HepG2 (cell line): ENCODE measurements at regions not wholly inside any gene's neighbourhood (a gene's known extent, or its start where the extent isn't known, plus 50 kb on each side); places are given as distances from the start of the nearest gene placed in this dataset.

Source experiments
- ATAC-seq: fragments of 200-7000 bp; cut with Tn5 transposase; 3 replicates; pipeline ENCODE4 v1.9.1; 2020; ENCODE audit warnings: mild to moderate bottlenecking, moderate library complexity
- BruUV-seq: library from RNA; stranded (reverse); fragments of 400-500 nt; replicated peaks from 2 replicates; lab custom pipeline; 2021; lab: Mats Ljungman, UMichigan
- CTCF ChIA-PET: fragments of 300-600 bp; formaldehyde crosslinking; extraction: SDS; loops from one replicate; lab custom pipeline; 2021; ENCODE audit warnings: low total read pairs, inconsistent platforms, low intra/inter-chr PET ratio; lab: Yijun Ruan, JAX
- POLR2A ChIA-PET: fragments of 350-600 bp; sonication (Branson Sonifier 250); formaldehyde crosslinking; loops from one replicate; lab custom pipeline; 2020; ENCODE audit warnings: antibody characterized with exemption, inconsistent platforms; lab: Yijun Ruan, JAX
- DNase-seq: peaks from one replicate; pipeline ENCODE4 v3.0.0-alpha.2; 2015; ENCODE audit warnings: low spot score
- FAIRE-seq: peaks from 3 replicates; lab custom pipeline; 2011; peaks lifted over from hg19 to GRCh38; lab: Jason Lieb, UNC
- H2AFZ ChIP-seq: one replicate; pipeline ENCODE4 v1.6.1; 2011; ENCODE audit warnings: low read length, inconsistent platforms
- H3K27ac ChIP-seq: fragments of 300-600 bp; 3 replicates; pipeline ENCODE4 v1.8.0; 2011; ENCODE audit warnings: mixed run types, mild to moderate bottlenecking, mixed read lengths, low read length, inconsistent platforms; ENCODE audit not compliant: insufficient read depth; ENCODE audit errors: extremely low read length
- H3K27me3 ChIP-seq, 2 experiments: fragments of 200-600 bp in 1 of 2; 2 replicates in 1 of 2; 3 replicates in 1 of 2; pipeline versions ENCODE4 v1.6.0 to v1.8.0; 2011; ENCODE audit warnings: low read length in 2 of 2, mild to moderate bottlenecking in 2 of 2, moderate library complexity in 2 of 2, inconsistent platforms in 1 of 2; ENCODE audit not compliant: insufficient read depth in 2 of 2, control insufficient read depth in 1 of 2
- H3K36me3 ChIP-seq, 2 experiments: fragments of 200-600 bp in 1 of 2; replicated peaks in 1 of 2; 2 replicates in 1 of 2; 3 replicates in 1 of 2; pipeline versions ENCODE4 v1.5.1 to v1.8.0; 2011; ENCODE audit warnings: low read length in 2 of 2, inconsistent platforms in 1 of 2; ENCODE audit not compliant: insufficient read depth in 2 of 2, control insufficient read depth in 1 of 2
- H3K4me1 ChIP-seq: 2 replicates; pipeline ENCODE4 v1.5.1; 2012; ENCODE audit warnings: low read length, inconsistent platforms; ENCODE audit not compliant: insufficient read depth
- H3K4me2 ChIP-seq: 2 replicates; pipeline ENCODE4 v1.6.0; 2011; ENCODE audit warnings: low read depth, low read length, inconsistent platforms
- H3K4me3 ChIP-seq, 3 experiments: fragments of 200-600 bp in 1 of 3; sonication (generic), shearing (Covaris generic) in 1 of 3; replicated peaks in 1 of 3; 2 replicates each; pipeline ENCODE4 v1.5.1; 2011 to 2016; ENCODE audit warnings: low read length in 3 of 3, inconsistent platforms in 2 of 3, low read depth in 2 of 3, mild to moderate bottlenecking in 2 of 3, control low read depth in 1 of 3, mixed read lengths in 1 of 3; ENCODE audit not compliant: insufficient read depth in 1 of 3
- H3K79me2 ChIP-seq: one replicate; pipeline ENCODE4 v1.6.1; 2011; ENCODE audit warnings: low read length, inconsistent platforms; ENCODE audit not compliant: insufficient read depth
- H3K9ac ChIP-seq: 2 replicates; pipeline ENCODE4 v1.6.0; 2011; ENCODE audit warnings: mild to moderate bottlenecking, low read depth, low read length, inconsistent platforms; ENCODE audit not compliant: insufficient read depth
- H3K9me3 ChIP-seq: 2 replicates; pipeline ENCODE4 v1.5.1; 2012; ENCODE audit warnings: mild to moderate bottlenecking, low read length
- H4K20me1 ChIP-seq: 2 replicates; pipeline ENCODE4 v1.6.0; 2011; ENCODE audit warnings: inconsistent platforms, mild to moderate bottlenecking, low read length, moderate library complexity; ENCODE audit not compliant: insufficient read depth
- ISX ChIP-seq: sonication (generic); formaldehyde crosslinking; conservative IDR thresholded peaks from 2 replicates; pipeline ENCODE4 v1.5.0; 2020; ENCODE audit warnings: missing genetic modification reagents
- NFYB ChIP-seq: sonication (generic); formaldehyde crosslinking; IDR thresholded peaks from 2 replicates; pipeline ENCODE4 v1.4.0; 2020; ENCODE audit warnings: missing genetic modification reagents
- RAD21 ChIP-seq: fragments of 450-650 bp; formaldehyde crosslinking; IDR thresholded peaks from 2 replicates; pipeline ENCODE4 v1.5.0; 2020; ENCODE audit warnings: mild to moderate bottlenecking
- SIX4 ChIP-seq: sonication (generic); formaldehyde crosslinking; IDR thresholded peaks from 2 replicates; pipeline ENCODE4 v1.4.0; 2020; ENCODE audit warnings: missing genetic modification reagents
- SMARCC2 ChIP-seq: fragments of 450-650 bp; IDR thresholded peaks from 2 replicates; pipeline ENCODE4 v1.6.1; 2017; ENCODE audit warnings: antibody characterized with exemption, mild to moderate bottlenecking
- SOX6 ChIP-seq, 2 experiments: fragments of 450-650 bp in 1 of 2; sonication (generic) in 1 of 2; formaldehyde crosslinking in 1 of 2; IDR thresholded peaks; 2 replicates each; pipeline versions ENCODE4 v1.4.0 to v1.6.1; 2017 to 2020; ENCODE audit warnings: antibody characterized with exemption in 1 of 2, mild to moderate bottlenecking in 1 of 2, missing genetic modification reagents in 1 of 2
- ZNF225 ChIP-seq: sonication (generic); formaldehyde crosslinking; IDR thresholded peaks from 2 replicates; pipeline ENCODE4 v1.4.0; 2020; ENCODE audit warnings: mild to moderate bottlenecking, missing genetic modification reagents
- ZNF256 ChIP-seq: sonication (generic); formaldehyde crosslinking; conservative IDR thresholded peaks from 2 replicates; pipeline ENCODE4 v1.4.0; 2020; ENCODE audit warnings: missing genetic modification reagents
- ZNF790 ChIP-seq: sonication (generic); formaldehyde crosslinking; IDR thresholded peaks from 2 replicates; pipeline ENCODE4 v1.8.0; 2022; ENCODE audit warnings: missing genetic modification reagents, mild to moderate bottlenecking, borderline replicate concordance
- WGBS: methylation state at CpG from one replicate; pipeline ENCODE4 v1.1.6; 2017; ENCODE audit warnings: low lambda C conversion rate; 5-methylcytosine and 5-hydroxymethylcytosine counted together
- in situ Hi-C: cut with HindIII; loops from 2 replicates; pipeline ENCODE4 v1.10.0; 2017; ENCODE audit warnings: low pct_unique_long_range_greater_than_20kb; ENCODE audit not compliant: extremely low pct_ligation_motif_present
- intact Hi-C: fragments of 100-400 bp; cut with micrococcal nuclease; formaldehyde crosslinking; loops from one replicate; pipeline ENCODE4 v1.10.0; 2022; ENCODE audit not compliant: unreplicated experiment
- TF ChIP-seq, protein P1 (sequence below): sonication (generic); formaldehyde crosslinking; IDR thresholded peaks from 2 replicates; pipeline ENCODE4 v1.4.0; 2020; ENCODE audit warnings: missing genetic modification reagents

- no peaks in the 10 kb centered on the region for H3K79me2 ChIP-seq
- ATAC-seq (no peak), FAIRE-seq (no peak), DNase-seq (no peak)
- no peaks in the 10 kb centered on the region for H4K20me1 ChIP-seq
- 44% methylated on average over 2 of the region's 2 CpGs for WGBS
- H2AFZ ChIP-seq, result no peak overlapping the region
- no peak overlapping the region for H3K27ac ChIP-seq
- H3K4me3 ChIP-seq, result no peak overlapping the region
- H3K9me3 ChIP-seq, result peaks cover 5% of the 10 kb centered on the region; the same call in 1 of the 2 replicates
- H3K4me1 ChIP-seq, result no peaks in the 10 kb centered on the region
- H3K4me2 ChIP-seq, result no peak overlapping the region
- in situ Hi-C loops (no loop called here), intact Hi-C loops (no loop called here)
- BruUV-seq, result no TSS peak
- H3K9ac ChIP-seq, result no peak overlapping the region
- TF ChIP-seq NFYB (CRISPR knock-in tag), result no peak
- TF ChIP-seq RAD21 (CRISPR knock-in tag), result no peak
- TF ChIP-seq ZNF225 (CRISPR knock-in tag), result no peak
- TF ChIP-seq ZNF256, result no peak
- TF ChIP-seq SMARCC2, result no peak
- no peak for TF ChIP-seq SOX6 (IDR thresholded peaks at IDR 0.05)
- TF ChIP-seq SOX6 (CRISPR knock-in tag; IDR thresholded peaks at IDR 0.05), result no peak
- no peak for TF ChIP-seq ISX
- TF ChIP-seq, protein P1, sequence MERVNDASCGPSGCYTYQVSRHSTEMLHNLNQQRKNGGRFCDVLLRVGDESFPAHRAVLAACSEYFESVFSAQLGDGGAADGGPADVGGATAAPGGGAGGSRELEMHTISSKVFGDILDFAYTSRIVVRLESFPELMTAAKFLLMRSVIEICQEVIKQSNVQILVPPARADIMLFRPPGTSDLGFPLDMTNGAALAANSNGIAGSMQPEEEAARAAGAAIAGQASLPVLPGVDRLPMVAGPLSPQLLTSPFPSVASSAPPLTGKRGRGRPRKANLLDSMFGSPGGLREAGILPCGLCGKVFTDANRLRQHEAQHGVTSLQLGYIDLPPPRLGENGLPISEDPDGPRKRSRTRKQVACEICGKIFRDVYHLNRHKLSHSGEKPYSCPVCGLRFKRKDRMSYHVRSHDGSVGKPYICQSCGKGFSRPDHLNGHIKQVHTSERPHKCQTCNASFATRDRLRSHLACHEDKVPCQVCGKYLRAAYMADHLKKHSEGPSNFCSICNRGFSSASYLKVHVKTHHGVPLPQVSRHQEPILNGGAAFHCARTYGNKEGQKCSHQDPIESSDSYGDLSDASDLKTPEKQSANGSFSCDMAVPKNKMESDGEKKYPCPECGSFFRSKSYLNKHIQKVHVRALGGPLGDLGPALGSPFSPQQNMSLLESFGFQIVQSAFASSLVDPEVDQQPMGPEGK (CRISPR knock-in tag), result no peak
- TF ChIP-seq SIX4 (CRISPR knock-in tag), result no peak
- no peak for TF ChIP-seq ZNF790 (CRISPR knock-in tag)
- ChIA-PET POLR2A (no interaction called here), CTCF (no interaction called here)
- H3K36me3 ChIP-seq, result no peaks in the 10 kb centered on the region
- no peaks in the 10 kb centered on the region for H3K27me3 ChIP-seq
Observed at GRCh38 chr2:145416640-145417039, 896.7 kb upstream of the ZEB2 start.
